Retinal pigment epithelial cell (primary cell): ENCODE measurements at regions not wholly inside any gene's neighbourhood (a gene's known extent, or its start where the extent isn't known, plus 50 kb on each side); places are given as distances from the start of the nearest gene placed in this dataset.

Source experiments
- DNase-seq: peaks from one replicate; pipeline ENCODE4 v3.0.0-alpha.2; 2010; ENCODE audit warnings: low read depth
- H3K4me3 ChIP-seq: 2 replicates; pipeline ENCODE4 v1.5.1; 2011; ENCODE audit warnings: mild to moderate bottlenecking, low read length, control low read depth, moderate library complexity
- TF ChIP-seq, protein P1 (sequence below): conservative IDR thresholded peaks from 2 replicates; pipeline ENCODE4 v1.5.1; 2011; ENCODE audit warnings: low read depth, low read length, control low read depth, inconsistent platforms

DNA sequence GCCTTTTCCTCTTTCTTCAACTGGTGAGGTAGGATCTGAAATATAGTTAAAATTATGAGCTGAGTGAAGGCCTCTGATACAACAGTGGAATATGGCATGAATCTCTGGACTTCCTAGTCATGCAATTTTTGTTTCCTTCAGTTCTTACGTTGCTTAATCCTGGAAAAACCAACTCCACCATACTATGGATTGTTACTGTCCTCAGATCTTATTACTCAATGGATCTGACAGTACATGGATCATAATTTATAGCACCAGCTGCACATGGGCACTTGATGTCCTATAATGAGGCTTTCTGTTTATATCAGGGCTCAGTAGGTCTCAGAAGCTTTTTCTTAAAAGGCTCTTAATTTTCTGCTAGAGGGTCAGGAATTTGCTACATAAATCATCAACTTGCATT is 1341.0 kb upstream of the EYS start:
- DNase-seq, result no peak
- TF ChIP-seq, protein P1, sequence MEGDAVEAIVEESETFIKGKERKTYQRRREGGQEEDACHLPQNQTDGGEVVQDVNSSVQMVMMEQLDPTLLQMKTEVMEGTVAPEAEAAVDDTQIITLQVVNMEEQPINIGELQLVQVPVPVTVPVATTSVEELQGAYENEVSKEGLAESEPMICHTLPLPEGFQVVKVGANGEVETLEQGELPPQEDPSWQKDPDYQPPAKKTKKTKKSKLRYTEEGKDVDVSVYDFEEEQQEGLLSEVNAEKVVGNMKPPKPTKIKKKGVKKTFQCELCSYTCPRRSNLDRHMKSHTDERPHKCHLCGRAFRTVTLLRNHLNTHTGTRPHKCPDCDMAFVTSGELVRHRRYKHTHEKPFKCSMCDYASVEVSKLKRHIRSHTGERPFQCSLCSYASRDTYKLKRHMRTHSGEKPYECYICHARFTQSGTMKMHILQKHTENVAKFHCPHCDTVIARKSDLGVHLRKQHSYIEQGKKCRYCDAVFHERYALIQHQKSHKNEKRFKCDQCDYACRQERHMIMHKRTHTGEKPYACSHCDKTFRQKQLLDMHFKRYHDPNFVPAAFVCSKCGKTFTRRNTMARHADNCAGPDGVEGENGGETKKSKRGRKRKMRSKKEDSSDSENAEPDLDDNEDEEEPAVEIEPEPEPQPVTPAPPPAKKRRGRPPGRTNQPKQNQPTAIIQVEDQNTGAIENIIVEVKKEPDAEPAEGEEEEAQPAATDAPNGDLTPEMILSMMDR, result no peak
- H3K4me3 ChIP-seq, result no peak overlapping the region

DNA sequence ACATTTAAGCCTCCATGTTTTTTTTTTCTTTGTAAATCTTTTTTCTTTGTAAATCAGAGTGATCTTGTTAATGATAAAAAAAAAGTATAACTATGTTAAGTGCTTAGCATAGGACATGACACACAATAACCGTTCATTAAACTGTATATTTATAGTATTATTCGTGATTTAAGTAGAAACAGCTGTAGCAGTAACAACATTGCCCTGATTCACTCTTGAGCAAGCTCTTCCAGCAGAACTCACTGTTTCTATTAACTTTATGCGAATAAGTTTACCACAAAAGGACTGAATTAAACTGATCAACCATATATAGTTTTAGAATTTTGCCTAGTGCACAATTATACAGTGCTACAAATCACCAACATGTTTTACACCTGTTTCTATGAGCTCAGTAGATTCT is 1338.0 kb upstream of the EYS start:
- no peak overlapping the region for H3K4me3 ChIP-seq
- TF ChIP-seq, protein P1, result no peak
- DNase-seq, result no peak

DNA sequence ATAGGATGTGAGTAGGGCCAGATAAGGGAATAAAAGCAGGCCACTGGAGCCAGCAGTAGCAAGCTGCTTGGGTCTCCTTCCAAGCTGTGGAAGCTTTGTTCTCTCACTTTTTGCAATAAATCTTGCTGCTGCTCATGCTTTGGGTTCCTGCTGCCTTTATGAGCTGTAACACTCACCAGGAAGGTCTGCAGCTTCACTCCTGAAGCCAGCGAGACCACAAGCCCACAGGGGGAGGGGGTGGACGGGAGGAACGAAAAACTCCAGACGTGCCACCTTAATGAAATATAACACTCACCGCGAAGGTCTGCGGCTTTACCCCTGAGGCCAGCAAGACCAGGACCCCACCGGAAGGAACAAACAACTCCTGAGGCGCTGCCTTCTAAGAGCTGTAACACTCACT is 1324.4 kb upstream of the EYS start:
- TF ChIP-seq, protein P1, result no peak
- no peak for DNase-seq
- H3K4me3 ChIP-seq, result no peak overlapping the region

DNA sequence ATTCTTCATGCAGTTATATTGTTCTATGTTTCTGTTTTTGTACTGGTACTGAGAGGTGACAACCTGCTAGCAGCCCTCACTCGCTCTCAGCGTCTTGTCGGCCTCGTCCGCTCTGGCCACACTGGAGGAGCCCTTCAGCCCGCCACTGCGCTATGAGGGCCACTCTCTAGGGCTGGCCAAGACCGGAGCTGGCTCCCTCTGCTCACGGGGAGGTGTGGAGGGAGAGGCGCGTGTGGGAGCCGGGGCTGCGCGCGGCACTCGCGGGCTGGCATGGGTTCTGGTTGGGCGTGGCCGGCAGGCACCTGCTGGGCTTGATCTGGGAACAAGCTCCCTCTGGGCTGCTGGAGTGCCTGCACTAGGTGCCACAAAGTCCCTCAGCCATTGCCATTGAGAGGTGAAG is 1323.8 kb upstream of the EYS start:
- H3K4me3 ChIP-seq, result no peak overlapping the region
- no peak for DNase-seq
- TF ChIP-seq, protein P1, result no peak

DNA sequence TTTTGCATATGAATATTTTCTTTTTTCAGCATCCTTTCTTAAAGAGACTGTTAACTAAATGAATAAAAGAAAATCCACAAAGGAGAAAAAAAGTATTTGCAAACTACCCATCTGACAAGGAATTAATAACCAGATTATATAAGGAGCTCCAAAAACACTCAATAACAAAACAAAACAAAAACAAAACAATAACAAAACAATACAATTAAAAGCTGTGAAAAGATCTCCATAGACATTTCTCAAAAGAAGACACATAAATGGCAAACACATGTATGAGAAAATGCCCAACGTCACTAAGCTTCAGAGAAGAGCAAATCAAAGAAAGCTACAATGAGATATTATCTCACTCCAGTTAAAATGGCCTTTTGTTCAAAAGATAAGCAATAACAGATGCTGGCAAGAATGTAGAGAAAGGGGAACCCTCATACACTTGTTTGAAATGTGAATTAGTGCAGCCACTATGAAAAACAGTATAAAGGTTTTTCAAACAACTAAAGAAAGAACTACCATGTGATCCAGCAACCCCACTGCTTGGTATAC is 1310.0 kb upstream of the EYS start:
- TF ChIP-seq, protein P1, result no peak
- no peak overlapping the region for H3K4me3 ChIP-seq
- DNase-seq, result no peak

DNA sequence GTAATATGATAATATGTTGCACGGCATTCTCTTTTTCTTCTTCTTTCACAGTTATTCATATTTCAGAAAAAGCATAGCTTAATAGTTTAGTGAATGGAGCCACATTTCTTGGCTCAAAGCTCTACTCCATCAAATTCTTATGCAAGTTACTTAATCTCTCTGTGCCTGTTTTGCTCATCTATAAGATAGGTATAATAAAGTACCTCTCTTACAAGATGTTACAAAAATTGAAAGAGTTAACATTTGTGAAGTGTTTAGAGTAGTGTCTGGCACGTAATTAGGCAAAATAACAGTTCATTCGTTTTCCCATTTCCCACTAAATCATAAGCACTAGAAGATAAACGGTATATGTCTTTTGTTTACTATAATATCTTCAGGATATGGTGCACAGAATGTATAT is 1304.4 kb upstream of the EYS start:
- TF ChIP-seq, protein P1, result no peak
- H3K4me3 ChIP-seq, result no peak overlapping the region
- no peak for DNase-seq

DNA sequence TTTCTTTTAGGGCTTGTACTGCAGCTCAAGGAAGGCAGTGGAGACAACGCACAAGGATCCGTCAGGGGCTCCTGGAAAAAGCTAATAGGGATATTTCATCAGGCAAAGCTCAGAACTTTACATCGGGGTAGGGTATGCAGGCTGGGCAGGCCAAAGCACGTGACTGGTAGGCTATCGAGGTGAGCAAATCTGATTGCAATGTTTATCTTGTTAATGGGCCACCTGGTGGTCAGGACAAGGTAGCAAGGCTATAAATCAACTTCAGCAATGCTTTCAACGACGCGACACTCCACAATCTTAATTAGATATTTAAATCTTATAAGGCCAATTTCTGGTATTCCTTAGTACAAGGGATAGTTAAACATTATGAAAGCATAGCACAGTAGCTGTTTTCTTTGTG is 1302.8 kb upstream of the EYS start:
- no peak for DNase-seq
- no peak overlapping the region for H3K4me3 ChIP-seq
- TF ChIP-seq, protein P1, result peak; percentile 34
